ENCODE measurements at regions not wholly inside any gene's neighbourhood (a gene's known extent, or its start where the extent isn't known, plus 50 kb on each side); places are given as distances from the start of the nearest gene placed in this dataset.

DNA sequence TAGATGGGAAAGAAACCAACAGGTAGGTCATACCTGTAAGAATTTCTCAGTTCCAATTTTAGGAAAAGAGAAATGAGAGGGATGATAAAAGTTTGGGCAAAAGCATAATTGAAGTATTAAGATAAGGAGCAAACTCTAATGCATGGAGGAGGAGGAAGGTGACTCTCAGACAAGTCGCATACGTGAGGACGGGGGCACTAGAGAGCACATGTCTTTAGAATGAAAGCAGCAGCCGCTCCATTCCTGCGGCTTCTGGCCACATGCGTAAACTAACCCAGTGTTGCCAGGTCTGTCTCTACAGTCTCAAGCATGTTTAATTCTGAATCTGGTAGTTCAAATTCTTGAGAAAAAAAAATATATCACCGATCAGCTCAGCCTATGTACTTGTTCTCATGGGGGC lies 371.5 kb upstream of the SLC30A5 start:
- TF ChIP-seq SIN3A (IDR thresholded peaks at IDR 0.05; ENCODE audit: borderline replicate concordance, insufficient read depth, low read length) (no peak), POLR2AphosphoS5 (IDR thresholded peaks at IDR 0.05; ENCODE audit: low read depth, low read length) (no peak), TAF1 (IDR thresholded peaks at IDR 0.05; ENCODE audit: borderline replicate concordance, insufficient read depth, low read length) (no peak)
- TF ChIP-seq, protein P1, sequence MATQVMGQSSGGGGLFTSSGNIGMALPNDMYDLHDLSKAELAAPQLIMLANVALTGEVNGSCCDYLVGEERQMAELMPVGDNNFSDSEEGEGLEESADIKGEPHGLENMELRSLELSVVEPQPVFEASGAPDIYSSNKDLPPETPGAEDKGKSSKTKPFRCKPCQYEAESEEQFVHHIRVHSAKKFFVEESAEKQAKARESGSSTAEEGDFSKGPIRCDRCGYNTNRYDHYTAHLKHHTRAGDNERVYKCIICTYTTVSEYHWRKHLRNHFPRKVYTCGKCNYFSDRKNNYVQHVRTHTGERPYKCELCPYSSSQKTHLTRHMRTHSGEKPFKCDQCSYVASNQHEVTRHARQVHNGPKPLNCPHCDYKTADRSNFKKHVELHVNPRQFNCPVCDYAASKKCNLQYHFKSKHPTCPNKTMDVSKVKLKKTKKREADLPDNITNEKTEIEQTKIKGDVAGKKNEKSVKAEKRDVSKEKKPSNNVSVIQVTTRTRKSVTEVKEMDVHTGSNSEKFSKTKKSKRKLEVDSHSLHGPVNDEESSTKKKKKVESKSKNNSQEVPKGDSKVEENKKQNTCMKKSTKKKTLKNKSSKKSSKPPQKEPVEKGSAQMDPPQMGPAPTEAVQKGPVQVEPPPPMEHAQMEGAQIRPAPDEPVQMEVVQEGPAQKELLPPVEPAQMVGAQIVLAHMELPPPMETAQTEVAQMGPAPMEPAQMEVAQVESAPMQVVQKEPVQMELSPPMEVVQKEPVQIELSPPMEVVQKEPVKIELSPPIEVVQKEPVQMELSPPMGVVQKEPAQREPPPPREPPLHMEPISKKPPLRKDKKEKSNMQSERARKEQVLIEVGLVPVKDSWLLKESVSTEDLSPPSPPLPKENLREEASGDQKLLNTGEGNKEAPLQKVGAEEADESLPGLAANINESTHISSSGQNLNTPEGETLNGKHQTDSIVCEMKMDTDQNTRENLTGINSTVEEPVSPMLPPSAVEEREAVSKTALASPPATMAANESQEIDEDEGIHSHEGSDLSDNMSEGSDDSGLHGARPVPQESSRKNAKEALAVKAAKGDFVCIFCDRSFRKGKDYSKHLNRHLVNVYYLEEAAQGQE (IDR thresholded peaks at IDR 0.05; ENCODE audit: insufficient read depth in 1 of 2, low read depth in 2 of 2, low read length in 2 of 2): no peak

Data from PFSK-1 (cell line).